GM21737 (cell line): ENCODE measurements at regions not wholly inside any gene's neighbourhood (a gene's known extent, or its start where the extent isn't known, plus 50 kb on each side); places are given as distances from the start of the nearest gene placed in this dataset.

Source experiments
- ATAC-seq: cut with Tn5 transposase; IDR thresholded peaks from one replicate; pipeline ENCODE4 v1.9.1; 2021; ENCODE audit warnings: mild to moderate bottlenecking, moderate library complexity; ENCODE audit not compliant: unreplicated experiment

- no peak for ATAC-seq
Observed at GRCh38 chr4:185921583-185922555, 109.9 kb upstream of the SORBS2 start.

- ATAC-seq: no peak
Observed at GRCh38 chr4:185924458-185925044, 112.6 kb upstream of the SORBS2 start.

- no peak for ATAC-seq
Observed at GRCh38 chr4:185925910-185926360, 113.9 kb upstream of the SORBS2 start.

- ATAC-seq: no peak
Observed at GRCh38 chr4:185931375-185931774, 119.4 kb upstream of the SORBS2 start.

GRCh38 chr4:185931986-185932385 is 120.0 kb upstream of the SORBS2 start:
- ATAC-seq: no peak

- no peak for ATAC-seq
Observed at GRCh38 chr4:185932491-185932890, 120.5 kb upstream of the SORBS2 start.

GRCh38 chr4:185933078-185933581 is 121.1 kb upstream of the SORBS2 start:
- ATAC-seq: no peak

- no peak for ATAC-seq
Observed at GRCh38 chr4:185936650-185937376, 124.8 kb upstream of the SORBS2 start.

- ATAC-seq: no peak
Observed at GRCh38 chr4:185938654-185939053, 126.7 kb upstream of the SORBS2 start.

- no peak for ATAC-seq
Observed at GRCh38 chr4:185941461-185941860, 127.5 kb upstream of the TLR3 start.

- no peak for ATAC-seq
Observed at GRCh38 chr4:185945252-185945651, 123.7 kb upstream of the TLR3 start.

GRCh38 chr4:185945906-185946305 is 123.0 kb upstream of the TLR3 start:
- ATAC-seq: no peak

GRCh38 chr4:185950891-185951290 is 118.1 kb upstream of the TLR3 start:
- ATAC-seq: no peak

GRCh38 chr4:185955151-185955770 is 113.7 kb upstream of the TLR3 start:
- no peak for ATAC-seq

GRCh38 chr4:185955826-185956543 is 113.0 kb upstream of the TLR3 start:
- no peak for ATAC-seq

- no peak for ATAC-seq
Observed at GRCh38 chr4:185956544-185956940, 112.4 kb upstream of the TLR3 start.

- ATAC-seq: no peak
Observed at GRCh38 chr4:185958094-185958747, 110.7 kb upstream of the TLR3 start.

- peak; percentile 73 for ATAC-seq
Observed at GRCh38 chr4:185965426-185966384, 103.3 kb upstream of the TLR3 start.

GRCh38 chr4:185966549-185966948 is 102.4 kb upstream of the TLR3 start:
- no peak for ATAC-seq
